AG08395 (cell line): ENCODE measurements at regions not wholly inside any gene's neighbourhood (a gene's known extent, or its start where the extent isn't known, plus 50 kb on each side); places are given as distances from the start of the nearest gene placed in this dataset.

ENCODE experiments used
- DNase-seq: peaks from one replicate; pipeline ENCODE4 v3.0.0; 2012; ENCODE audit warnings: mixed read lengths, low spot score

DNA sequence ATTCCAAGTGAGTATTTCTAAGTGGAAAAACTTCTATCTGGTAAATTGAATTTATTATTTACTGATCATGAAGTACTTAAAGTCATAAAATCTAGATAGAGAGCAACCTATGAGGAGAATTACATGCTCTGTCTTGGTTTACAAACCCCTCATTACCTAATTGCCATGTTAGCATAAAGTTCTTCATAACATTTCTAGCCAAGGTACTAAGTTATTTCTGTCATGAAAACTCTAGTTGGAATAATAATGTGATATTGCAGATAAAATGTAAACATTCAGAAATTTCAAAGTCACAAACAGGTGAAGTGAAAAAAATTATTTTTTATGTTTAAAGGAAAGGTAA lies 228.6 kb downstream of the TTLL7 start:
- DNase-seq, result no peak

DNA sequence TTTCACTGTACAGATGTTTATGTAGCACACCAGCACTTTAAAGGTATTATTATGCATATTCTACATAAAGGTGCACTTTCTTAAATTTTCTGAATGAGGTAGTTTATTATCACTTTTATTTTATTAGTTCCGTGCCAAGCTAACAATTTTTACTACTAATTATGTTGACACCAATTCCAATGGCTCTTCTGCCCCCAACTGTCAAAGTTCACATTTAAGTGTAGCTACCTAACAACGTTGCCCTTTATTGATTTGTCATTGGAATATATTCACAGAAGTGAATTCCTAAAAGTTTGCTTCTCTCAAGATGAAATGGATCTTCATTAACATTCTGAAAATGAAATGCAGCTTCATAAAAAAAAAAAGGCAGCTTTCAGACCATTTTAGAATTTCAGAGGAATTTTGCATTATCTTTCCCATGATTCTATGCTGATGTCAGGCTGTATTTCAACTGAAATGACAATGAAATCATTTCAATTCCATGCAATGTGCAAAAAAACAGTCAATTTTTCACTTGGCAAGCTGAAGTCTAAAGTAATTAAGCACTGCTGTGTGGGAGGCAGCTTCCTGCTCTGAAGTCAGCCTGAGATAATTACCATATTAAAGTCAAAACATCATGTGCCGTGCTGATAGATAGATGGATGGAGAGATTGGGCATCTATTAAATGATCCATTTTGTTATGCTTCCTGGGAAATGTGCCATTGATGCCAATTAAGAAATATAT lies 229.2 kb downstream of the TTLL7 start:
- DNase-seq, result no peak

- no peak for DNase-seq
These were observed 229.9 kb downstream of the TTLL7 start for GRCh38 chr1:83769072-83769471.

DNA sequence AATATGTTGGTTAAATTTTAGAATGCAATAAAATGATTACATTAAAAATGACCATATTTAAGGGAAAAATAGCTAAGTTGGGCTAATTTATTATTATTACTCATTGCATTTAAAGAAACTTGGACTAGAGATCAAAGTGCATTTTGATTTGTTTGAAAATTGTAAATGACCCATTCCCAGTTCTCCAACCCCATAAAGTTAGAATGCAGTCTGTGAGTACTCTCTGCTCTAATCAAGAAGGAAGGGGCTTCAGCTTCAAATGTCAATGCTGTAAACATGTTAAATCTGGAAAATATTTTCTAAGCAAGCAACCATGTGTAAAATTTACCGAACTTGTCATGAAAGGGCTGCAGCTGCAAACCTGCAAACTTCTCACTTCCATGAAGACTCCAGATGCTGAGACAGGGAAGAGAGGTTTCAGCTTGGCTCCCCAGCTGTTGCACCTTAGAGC lies 232.7 kb downstream of the TTLL7 start:
- no peak for DNase-seq

- no peak for DNase-seq
These were observed 233.8 kb downstream of the TTLL7 start for GRCh38 chr1:83765125-83765524.

DNA sequence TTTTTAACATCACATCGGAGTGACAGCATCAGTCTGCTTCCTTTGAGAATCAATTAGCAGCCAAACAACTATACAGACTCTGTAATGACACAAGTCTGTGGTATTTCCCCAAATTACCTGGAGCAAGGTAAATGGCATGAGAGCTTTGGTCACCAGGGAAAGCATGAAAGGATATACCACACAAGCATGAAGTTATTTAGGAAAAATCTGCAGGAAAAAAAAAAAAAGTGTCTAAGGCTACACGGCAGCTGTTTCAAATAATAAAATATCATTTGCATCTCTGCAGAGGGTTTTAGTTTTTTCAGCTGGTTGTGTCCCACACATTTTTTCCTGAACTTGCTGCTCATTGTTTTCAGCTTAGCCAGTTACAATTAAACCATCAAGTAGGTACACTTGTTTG lies 234.7 kb downstream of the TTLL7 start:
- DNase-seq, result no peak

DNA sequence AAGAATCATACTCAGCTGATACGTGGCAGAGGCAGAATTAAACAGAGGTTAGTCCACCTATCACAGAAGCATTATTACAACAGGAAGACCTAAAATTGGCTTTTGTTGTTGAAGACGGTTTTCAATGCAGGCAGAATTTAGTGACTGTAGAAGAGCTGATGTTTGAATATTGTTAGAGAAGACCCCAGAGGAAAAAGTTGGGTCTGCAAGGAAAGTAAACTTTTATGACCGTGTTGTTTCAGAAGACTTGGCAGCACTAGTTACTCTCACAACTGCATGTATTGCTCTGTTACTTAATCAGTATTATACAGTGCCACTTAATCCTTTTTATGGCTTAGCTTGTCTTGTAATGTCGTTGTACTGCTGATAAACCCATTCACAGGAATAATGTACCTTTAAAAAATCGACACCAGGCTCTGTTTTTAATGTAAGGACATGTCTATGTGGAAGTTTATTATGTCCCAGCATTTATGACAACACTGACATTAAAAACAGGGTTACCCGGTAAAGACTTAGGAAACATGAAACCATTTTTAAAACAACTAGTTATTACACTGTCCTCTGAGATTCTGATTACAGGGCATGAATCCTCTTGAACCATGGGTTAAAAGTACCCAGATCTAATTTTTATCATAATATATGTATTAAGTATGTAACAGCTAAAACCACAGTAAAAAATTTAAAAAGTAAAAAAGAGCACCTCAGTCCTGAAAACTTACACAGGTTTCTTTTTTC lies 235.4 kb downstream of the TTLL7 start:
- no peak for DNase-seq

DNA sequence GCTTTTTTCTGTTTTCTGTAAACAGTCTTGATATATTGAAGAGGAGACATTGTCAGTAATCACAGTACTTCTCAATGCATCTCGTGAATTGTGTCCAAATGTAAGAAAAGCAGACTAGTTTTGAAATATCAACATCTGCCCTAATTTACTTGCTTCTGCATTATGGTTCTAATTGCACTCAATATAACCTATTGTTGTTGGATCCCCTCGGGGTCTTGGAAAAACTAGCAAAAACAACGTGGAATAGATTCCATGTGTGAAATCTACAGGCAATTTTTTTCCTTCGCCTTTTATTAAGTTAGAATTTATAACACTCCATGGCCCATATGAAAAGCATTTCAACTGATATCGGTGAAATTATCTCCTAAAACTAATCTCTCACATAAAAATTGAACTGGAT lies 236.5 kb downstream of the TTLL7 start:
- no peak for DNase-seq

DNA sequence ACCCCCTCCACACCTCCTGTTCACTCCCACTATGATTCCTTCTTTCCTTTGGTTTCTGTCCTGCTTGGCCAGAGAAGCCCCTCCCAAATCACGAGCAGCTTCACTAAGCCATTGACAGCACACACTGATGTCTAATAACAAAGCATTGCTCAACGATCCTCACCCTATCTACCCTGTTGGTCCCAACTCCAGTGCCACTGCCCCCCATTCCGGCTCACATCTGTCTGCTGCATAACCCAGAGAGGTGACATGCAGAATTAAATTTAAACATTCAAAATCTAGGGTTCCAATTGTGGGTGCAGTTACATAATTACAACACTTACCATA lies 236.9 kb downstream of the TTLL7 start:
- DNase-seq, result no peak

DNA sequence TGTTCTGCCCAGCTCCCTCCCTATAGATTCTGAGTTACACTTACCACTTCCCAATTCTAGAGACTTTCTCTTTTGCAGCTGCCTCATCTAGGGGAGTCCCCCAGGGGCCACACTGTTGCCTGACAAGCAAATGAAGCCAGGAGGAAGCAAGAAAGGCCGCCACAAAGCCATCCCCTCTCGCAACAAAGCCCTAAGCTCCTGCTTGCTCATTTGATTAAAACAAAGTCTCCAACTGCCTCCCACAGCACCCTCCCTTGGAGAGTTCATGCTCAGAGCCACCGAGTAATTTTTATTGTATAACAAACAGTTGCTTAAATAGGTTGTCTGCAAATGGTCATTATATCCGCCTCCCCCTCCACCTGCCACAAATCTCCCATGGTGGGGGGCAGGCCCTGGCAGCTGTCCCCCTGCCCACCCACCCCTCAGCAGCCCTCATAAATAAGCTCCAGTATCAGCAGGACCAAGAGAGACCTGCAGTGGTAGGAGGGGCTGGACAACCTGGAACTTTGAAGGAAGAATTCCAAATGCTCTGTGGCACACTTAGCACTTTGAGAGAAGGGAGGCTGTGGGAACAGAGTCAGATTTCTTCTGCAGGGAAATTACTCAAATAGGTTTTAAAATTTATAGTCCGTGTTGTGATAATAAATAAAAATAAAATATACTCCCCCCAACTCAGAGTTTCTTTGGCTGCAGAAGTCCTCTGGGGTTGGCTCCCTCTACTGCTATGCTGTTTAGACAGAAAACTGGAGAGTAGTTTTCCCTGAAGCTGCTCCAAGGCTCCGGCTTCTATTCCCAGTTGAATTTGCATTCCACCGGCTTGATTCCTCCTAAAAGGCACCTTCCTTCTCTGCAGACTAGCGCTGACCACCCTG lies 237.5 kb downstream of the TTLL7 start:
- no peak for DNase-seq

DNA sequence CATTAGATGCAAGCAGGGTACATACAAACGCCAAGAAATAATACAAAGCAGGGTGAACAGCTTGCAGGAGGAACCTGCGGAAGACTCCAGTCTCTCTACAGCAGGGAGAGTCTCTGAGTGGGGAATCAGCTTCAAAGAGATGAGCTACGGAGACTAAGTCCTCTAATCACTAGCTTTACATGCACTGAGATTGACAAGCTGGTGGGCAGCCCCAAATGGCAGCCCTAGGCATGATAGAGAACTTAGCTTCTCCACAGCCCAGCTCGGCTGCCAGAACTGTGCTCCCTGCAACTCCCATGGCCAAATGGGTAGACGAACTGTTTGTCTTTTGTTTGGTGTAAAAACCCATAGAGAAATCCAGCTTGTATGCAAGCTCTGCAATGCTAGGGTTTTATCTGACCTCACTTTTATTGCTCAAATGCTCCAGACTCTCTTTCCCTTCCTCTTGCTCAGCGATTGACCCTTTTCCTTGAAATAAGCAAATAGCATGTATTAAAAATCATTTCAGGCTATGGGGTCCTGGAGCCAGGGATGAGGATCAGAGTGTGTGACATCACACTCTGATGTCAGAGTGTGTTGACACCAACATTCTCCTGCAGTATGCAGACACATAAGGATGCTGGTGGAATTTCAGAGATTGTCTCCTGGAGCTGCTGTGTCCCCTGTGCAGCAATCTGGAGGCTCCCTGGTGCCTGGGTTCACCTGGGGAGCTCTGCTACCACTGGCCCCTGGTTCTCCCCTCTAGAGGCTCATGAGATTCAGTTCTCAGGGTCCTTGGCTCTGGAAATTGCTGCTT lies 238.5 kb downstream of the TTLL7 start:
- no peak for DNase-seq

- no peak for DNase-seq
These were observed 241.8 kb downstream of the TTLL7 start for GRCh38 chr1:83756984-83757717.

- DNase-seq, result no peak
These were observed 247.3 kb downstream of the TTLL7 start for GRCh38 chr1:83751602-83752001.

DNA sequence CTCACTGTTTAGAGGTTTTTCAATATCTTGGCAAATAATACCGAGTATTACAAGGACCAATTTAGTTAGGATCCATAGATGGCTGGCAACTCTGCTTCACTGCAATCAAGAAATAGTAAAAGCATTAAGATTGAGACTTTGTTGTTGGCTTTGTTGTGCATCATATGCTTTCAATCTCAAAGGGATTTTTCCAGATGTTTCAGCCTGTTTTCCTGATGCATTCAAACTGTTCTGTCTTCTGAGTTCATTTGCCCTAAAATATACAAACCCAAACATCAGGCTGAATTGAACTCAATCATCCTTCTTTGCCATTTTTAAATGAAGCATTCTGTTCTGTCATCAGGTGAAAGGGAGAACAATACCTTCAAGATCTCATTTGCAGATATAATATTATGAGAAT lies 248.7 kb downstream of the TTLL7 start:
- no peak for DNase-seq

DNA sequence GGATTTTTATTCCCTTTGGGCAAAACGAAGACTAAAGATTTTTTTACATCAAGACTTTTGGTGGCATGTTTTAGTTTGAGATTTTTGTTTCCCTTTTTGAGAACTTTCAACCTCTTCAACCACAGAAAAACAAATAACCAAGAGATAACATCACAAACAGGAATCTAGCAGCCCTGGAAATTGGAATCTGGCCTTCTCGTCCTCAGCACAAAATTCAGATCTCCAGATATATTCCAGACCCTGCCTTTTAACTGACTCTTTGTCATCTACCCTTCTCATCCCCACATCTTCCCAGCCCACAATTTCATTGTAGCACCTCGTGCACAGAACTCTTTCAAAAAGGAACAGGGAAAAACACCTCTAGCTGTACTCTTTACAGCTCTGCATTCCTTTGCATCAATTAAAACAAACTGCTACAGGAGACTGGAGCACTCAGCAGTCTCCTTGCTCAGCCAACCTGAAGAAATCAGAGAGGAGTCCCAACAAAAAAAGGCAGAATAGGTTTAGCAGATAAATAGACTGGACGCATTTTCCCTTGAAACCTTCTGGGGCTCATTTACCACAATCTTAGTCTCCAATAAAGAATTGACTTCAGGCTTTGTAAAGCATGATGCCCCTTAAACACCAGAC lies 251.0 kb downstream of the TTLL7 start:
- DNase-seq, result no peak

- DNase-seq, result no peak
These were observed 252.7 kb downstream of the TTLL7 start for GRCh38 chr1:83746234-83746633.

GRCh38 chr1:83742446-83742845 lies 256.5 kb downstream of the TTLL7 start:
- peak; percentile 16 for DNase-seq

GRCh38 chr1:83741770-83742169 lies 257.2 kb downstream of the TTLL7 start:
- DNase-seq, result no peak

DNA sequence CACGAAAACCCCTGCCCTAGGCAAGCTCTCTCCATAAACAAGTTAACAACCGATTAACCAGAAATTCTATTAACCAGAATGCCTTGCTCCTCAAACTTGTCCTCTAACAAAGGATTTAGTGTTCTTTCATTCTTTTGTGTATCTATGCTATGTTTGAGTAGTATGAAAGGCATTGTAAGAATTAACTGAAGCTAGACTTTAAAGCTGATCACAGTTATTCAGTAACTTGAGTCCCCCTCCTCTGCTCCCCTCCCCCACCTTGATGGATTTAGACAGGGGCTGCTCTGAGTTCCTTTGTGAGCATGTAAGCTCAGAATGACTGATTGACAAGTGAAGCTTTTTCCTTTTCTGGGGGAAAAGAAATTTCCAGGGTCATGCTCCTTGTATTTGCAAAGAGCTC lies 257.6 kb downstream of the TTLL7 start:
- no peak for DNase-seq

- DNase-seq, result no peak
These were observed 263.4 kb downstream of the TTLL7 start for GRCh38 chr1:83735526-83735925.

DNA sequence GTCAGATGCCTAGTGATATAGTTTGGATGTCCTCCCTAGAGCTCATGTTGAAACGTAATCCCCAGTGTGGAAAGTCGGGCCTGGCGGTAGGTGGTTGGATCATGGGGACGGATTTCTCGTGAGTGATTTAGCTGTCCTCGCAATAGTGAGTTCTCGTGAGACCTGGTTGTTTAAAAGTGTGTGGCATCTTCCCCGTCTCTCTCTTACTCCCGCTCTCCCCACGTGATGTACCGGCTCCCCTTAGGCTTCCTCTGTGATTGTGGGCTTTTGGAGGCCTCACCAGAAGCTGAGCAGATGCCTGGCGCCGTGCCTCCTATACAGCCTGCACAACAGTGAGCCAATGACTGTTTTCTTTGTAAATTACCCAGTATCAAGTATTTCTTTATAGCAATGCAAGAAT lies 264.5 kb downstream of the TTLL7 start:
- DNase-seq, result no peak
